ENCODE measurements at regions not wholly inside any gene's neighbourhood (a gene's known extent, or its start where the extent isn't known, plus 50 kb on each side); places are given as distances from the start of the nearest gene placed in this dataset.

- Mint-ChIP-seq H3K9me3 (ENCODE audit: unreplicated experiment) (no peaks in the 10 kb centered on the region), H3K27ac (ENCODE audit: unreplicated experiment) (no peak overlapping the region), H3K4me3 (ENCODE audit: unreplicated experiment) (no peak overlapping the region), H3K4me1 (ENCODE audit: unreplicated experiment) (no peaks in the 10 kb centered on the region), H3K27me3 (ENCODE audit: unreplicated experiment) (no peaks in the 10 kb centered on the region), H3K36me3 (ENCODE audit: unreplicated experiment) (no peaks in the 10 kb centered on the region)
- TF ChIP-seq CTCF (IDR thresholded peaks at IDR 0.05), result no peak
- DNase-seq (ENCODE audit: extremely low spot score, unreplicated experiment), result no peak
These were observed 128.3 kb downstream of the CYRIA start for GRCh38 chr2:16537347-16537746.

- Mint-ChIP-seq H3K36me3 (ENCODE audit: unreplicated experiment) (no peaks in the 10 kb centered on the region), H3K4me3 (ENCODE audit: unreplicated experiment) (no peak overlapping the region), H3K27me3 (ENCODE audit: unreplicated experiment) (peaks cover 3% of the 10 kb centered on the region), H3K27ac (ENCODE audit: unreplicated experiment) (no peak overlapping the region), H3K4me1 (ENCODE audit: unreplicated experiment) (peaks cover 9% of the 10 kb centered on the region), H3K9me3 (ENCODE audit: unreplicated experiment) (no peaks in the 10 kb centered on the region)
- no peak for DNase-seq (ENCODE audit: extremely low spot score, unreplicated experiment)
- no peak for TF ChIP-seq CTCF (IDR thresholded peaks at IDR 0.05)
These were observed 139.4 kb downstream of the CYRIA start for GRCh38 chr2:16526193-16526592.

DNA sequence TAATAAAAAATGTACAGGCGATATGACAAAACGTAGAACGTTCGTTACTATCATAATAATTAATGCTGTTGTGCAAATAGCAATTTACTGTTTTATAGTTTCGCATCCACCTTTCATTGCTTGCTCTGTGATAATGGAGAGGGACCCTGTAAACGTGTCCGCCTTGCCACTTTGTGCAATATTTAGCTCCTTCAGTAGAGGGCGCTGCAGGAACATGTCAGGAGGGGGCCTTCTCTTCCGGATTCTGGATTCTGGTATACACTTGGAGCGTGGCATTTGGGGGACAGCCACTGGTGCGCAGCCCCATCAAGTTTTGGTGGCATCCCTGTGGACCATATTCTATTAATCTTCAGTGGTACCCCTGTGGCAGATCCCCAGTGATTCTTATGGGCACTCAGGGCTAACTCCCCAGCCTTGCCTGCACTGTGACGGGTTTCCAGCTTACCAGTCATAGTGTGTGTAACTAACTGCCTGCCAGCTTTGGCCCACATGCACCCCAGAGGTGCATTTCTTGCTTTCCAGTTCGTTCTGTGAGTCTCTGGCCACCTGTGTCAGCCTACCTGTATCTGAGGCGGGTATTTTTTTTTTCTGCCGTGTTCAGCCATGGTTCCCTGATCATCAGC is 140.3 kb downstream of the CYRIA start:
- H3K4me3 Mint-ChIP-seq (ENCODE audit: unreplicated experiment), result no peak overlapping the region
- H3K36me3 Mint-ChIP-seq (ENCODE audit: unreplicated experiment), result no peaks in the 10 kb centered on the region
- no peaks in the 10 kb centered on the region for H3K9me3 Mint-ChIP-seq (ENCODE audit: unreplicated experiment)
- peak; percentile 40 for TF ChIP-seq CTCF (IDR thresholded peaks at IDR 0.05)
- H3K4me1 Mint-ChIP-seq (ENCODE audit: unreplicated experiment), result peaks cover 9% of the 10 kb centered on the region
- no peak for DNase-seq (ENCODE audit: extremely low spot score, unreplicated experiment)
- H3K27me3 Mint-ChIP-seq (ENCODE audit: unreplicated experiment), result peaks cover 3% of the 10 kb centered on the region
- H3K27ac Mint-ChIP-seq (ENCODE audit: unreplicated experiment), result no peak overlapping the region

GRCh38 chr2:16523711-16524110 is 141.9 kb downstream of the CYRIA start:
- Mint-ChIP-seq H3K27ac (ENCODE audit: unreplicated experiment) (no peak overlapping the region), H3K9me3 (ENCODE audit: unreplicated experiment) (no peaks in the 10 kb centered on the region), H3K36me3 (ENCODE audit: unreplicated experiment) (no peaks in the 10 kb centered on the region), H3K27me3 (ENCODE audit: unreplicated experiment) (peaks cover 3% of the 10 kb centered on the region), H3K4me3 (ENCODE audit: unreplicated experiment) (no peak overlapping the region), H3K4me1 (ENCODE audit: unreplicated experiment) (peaks cover 9% of the 10 kb centered on the region)
- no peak for TF ChIP-seq CTCF (IDR thresholded peaks at IDR 0.05)
- DNase-seq (ENCODE audit: extremely low spot score, unreplicated experiment), result no peak

- Mint-ChIP-seq H3K27ac (ENCODE audit: unreplicated experiment) (no peak overlapping the region), H3K4me3 (ENCODE audit: unreplicated experiment) (no peak overlapping the region), H3K9me3 (ENCODE audit: unreplicated experiment) (no peaks in the 10 kb centered on the region), H3K27me3 (ENCODE audit: unreplicated experiment) (peaks cover 3% of the 10 kb centered on the region), H3K36me3 (ENCODE audit: unreplicated experiment) (no peaks in the 10 kb centered on the region), H3K4me1 (ENCODE audit: unreplicated experiment) (peaks cover 9% of the 10 kb centered on the region)
- no peak for DNase-seq (ENCODE audit: extremely low spot score, unreplicated experiment)
- no peak for TF ChIP-seq CTCF (IDR thresholded peaks at IDR 0.05)
These were observed 143.4 kb downstream of the CYRIA start for GRCh38 chr2:16522031-16522831.

All from osteocyte (in vitro differentiated cells).